Lower lobe of right lung (tissue), 2 donors: ENCODE measurements at regions not wholly inside any gene's neighbourhood (a gene's known extent, or its start where the extent isn't known, plus 50 kb on each side); places are given as distances from the start of the nearest gene placed in this dataset.
"Not testable (repeated sequence)": the region's sequence is repeated elsewhere in the genome, so short reads cannot be mapped to it uniquely, and the experiment has no call there.

Source experiments
- ATAC-seq, 2 donors: fragments of 200-7000 bp; cut with Tn5 transposase; one replicate each; pipeline ENCODE4 v1.9.1; 2020 to 2022; ENCODE audit warnings: mild to moderate bottlenecking in 2 of 2, moderate library complexity in 2 of 2
- DNase-seq: peaks from one replicate; pipeline ENCODE4 v3.0.0-alpha.2; 2020
- H3K27ac ChIP-seq: fragments of 200-600 bp; one replicate; pipeline ENCODE4 v1.8.0; 2022
- H3K27me3 ChIP-seq: fragments of 200-600 bp; one replicate; pipeline ENCODE4 v1.8.0; 2022; ENCODE audit warnings: low read depth
- H3K36me3 ChIP-seq: fragments of 200-600 bp; one replicate; pipeline ENCODE4 v1.8.0; 2022; ENCODE audit warnings: mild to moderate bottlenecking
- H3K4me1 ChIP-seq: fragments of 200-600 bp; one replicate; pipeline ENCODE4 v1.8.0; 2022
- H3K4me3 ChIP-seq: fragments of 200-600 bp; one replicate; pipeline ENCODE4 v1.8.0; 2022; ENCODE audit warnings: mild to moderate bottlenecking
- H3K9me3 ChIP-seq: fragments of 200-600 bp; one replicate; pipeline ENCODE4 v1.8.0; 2022
- CTCF ChIP-seq: fragments of 200-600 bp; IDR thresholded peaks from one replicate; pipeline ENCODE4 v1.8.0; 2022; ENCODE audit warnings: antibody characterized with exemption, mild to moderate bottlenecking
- intact Hi-C: fragments of 100-400 bp; cut with DNase I; formaldehyde crosslinking; loops from one replicate; pipeline ENCODE4 v1.11.0; 2022
- donor health status: DM: no; HTN: yes; CAD: no; lungs with severe emphysema.

DNA sequence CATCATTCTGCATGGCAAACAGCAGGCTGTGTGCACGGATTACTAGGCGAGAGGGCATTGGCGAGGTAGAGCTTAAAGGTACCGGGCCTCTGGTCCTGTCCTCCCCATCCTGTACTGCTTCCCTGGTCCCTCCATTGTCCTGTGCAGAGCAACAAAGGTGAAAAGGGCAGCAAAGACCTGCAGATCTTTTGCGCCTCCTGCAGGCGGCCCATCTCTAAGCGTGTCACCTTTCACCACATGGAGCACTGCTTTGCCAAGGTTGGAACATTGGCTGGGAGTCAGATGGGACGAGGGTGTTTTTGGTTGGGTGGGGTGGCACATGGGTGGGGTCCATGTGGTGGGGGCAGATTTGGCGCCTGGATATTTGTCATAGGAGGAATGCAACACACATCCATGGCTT lies 64.7 kb upstream of the UXT start:
- Histone ChIP-seq H3K27me3 (no peaks in the 10 kb centered on the region), H3K27ac (no peak overlapping the region), H3K9me3 (no peaks in the 10 kb centered on the region), H3K4me3 (no peak overlapping the region), H3K4me1 (no peaks in the 10 kb centered on the region), H3K36me3 (no peaks in the 10 kb centered on the region)
- no peak for DNase-seq
- no peak for TF ChIP-seq CTCF
- intact Hi-C loops, result no loop called here
- ATAC-seq, result no peak

GRCh38 chrX:47723083-47723482 lies 64.1 kb upstream of the UXT start:
- ATAC-seq (no peak), DNase-seq (no peak)
- H3K27ac ChIP-seq, result no peak overlapping the region
- H3K27me3 ChIP-seq, result no peaks in the 10 kb centered on the region
- no peak for TF ChIP-seq CTCF
- H3K9me3 ChIP-seq, result no peaks in the 10 kb centered on the region
- intact Hi-C loops, result no loop called here
- H3K4me1 ChIP-seq, result no peaks in the 10 kb centered on the region
- no peak overlapping the region for H3K4me3 ChIP-seq
- H3K36me3 ChIP-seq, result no peaks in the 10 kb centered on the region

DNA sequence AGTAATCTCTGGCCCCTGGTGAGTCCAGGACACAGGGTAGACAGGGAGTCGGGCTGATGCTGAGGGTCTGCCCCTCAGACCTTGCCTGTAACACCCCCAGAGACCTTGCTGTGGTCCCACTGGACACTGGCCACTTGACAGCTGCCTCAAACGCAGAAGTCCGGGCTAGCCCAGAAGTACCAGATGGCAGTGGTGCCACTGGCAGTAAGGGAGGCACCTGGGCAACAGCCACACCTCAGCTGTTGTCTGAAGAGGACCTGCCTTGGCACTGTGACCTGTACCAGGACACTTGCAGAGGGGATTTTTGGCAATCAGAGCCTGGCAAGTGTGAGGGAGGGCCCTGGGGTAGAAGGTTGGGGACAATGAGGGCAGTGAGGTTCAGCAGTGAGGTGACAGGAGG lies 63.3 kb upstream of the UXT start:
- intact Hi-C loops, result no loop called here
- Histone ChIP-seq H3K4me1 (no peaks in the 10 kb centered on the region), H3K36me3 (no peaks in the 10 kb centered on the region), H3K9me3 (no peaks in the 10 kb centered on the region), H3K4me3 (no peak overlapping the region), H3K27ac (no peak overlapping the region), H3K27me3 (no peaks in the 10 kb centered on the region)
- ATAC-seq (no peak), DNase-seq (no peak)
- no peak for TF ChIP-seq CTCF

DNA sequence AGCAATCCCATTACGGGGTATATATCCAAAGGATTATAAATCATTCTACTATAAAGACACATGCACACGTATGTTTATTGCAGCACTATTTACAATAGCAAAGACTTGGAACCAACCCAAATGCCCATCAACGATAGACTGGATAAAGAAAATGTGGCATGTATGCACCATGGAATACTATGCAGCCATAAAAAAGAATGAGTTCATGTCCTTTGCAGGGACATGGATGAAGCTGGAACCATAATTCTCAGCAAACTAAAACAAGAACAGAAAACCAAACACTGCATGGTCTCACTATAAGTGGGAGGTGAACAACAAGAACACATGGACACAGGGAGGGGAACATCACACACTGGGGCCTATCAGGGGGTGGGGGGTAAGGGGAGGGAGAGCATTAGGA lies 56.1 kb upstream of the UXT start:
- H3K36me3 ChIP-seq, intact Hi-C loops, H3K27ac ChIP-seq, DNase-seq, H3K4me3 ChIP-seq, ATAC-seq, H3K27me3 ChIP-seq, H3K4me1 ChIP-seq, H3K9me3 ChIP-seq: not testable (repeated sequence)

DNA sequence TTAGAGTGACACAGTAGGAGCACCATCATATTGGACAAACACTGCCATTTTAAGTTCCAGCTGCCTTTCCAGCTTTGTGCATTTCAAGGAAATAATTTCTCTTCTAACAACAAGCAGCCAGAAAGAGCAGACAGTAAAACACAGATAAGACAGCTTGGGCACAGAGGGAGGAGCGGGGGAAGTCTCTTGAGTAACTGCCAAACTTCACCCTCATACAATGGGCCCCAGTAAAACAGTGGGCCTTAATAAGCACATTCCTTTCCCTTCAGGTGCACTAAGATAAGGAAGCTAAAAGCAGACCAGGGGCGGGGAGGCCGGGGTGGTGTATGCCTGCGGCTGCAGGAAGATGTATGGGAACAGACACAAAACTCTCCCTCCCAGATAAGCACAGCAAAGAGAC lies 53.7 kb upstream of the UXT start:
- H3K4me1 ChIP-seq, H3K9me3 ChIP-seq, H3K36me3 ChIP-seq, DNase-seq, intact Hi-C loops, H3K27ac ChIP-seq, H3K27me3 ChIP-seq, ATAC-seq, H3K4me3 ChIP-seq: not testable (repeated sequence)

- no peak overlapping the region for H3K4me3 ChIP-seq
- H3K27ac ChIP-seq, result no peak overlapping the region
- no peak for ATAC-seq
- H3K9me3 ChIP-seq, result no peaks in the 10 kb centered on the region
- no peaks in the 10 kb centered on the region for H3K27me3 ChIP-seq
- intact Hi-C loops, result no loop called here
- H3K4me1 ChIP-seq, result no peaks in the 10 kb centered on the region
- no peaks in the 10 kb centered on the region for H3K36me3 ChIP-seq
- TF ChIP-seq CTCF, result no peak
- DNase-seq, result no peak
Measured at GRCh38 chrX:47710252-47710651, 51.3 kb upstream of the UXT start.
